Heart left ventricle (tissue), 16 donors: ENCODE measurements at regions not wholly inside any gene's neighbourhood (a gene's known extent, or its start where the extent isn't known, plus 50 kb on each side); places are given as distances from the start of the nearest gene placed in this dataset.

Experiments used
- ATAC-seq, 4 donors: fragments of 200-7000 bp; cut with Tn5 transposase; one replicate each; pipeline ENCODE4 v1.9.1; 2020 to 2022; ENCODE audit warnings: moderate library complexity in 4 of 4, mild to moderate bottlenecking in 3 of 4, moderate number of reproducible peaks in 1 of 4
- DNase-seq, 5 donors: peaks; one replicate each; pipeline ENCODE4 v3.0.0-alpha.2; 2020
- H3K27ac ChIP-seq, 12 donors: fragments of 200-600 bp; sonication (generic) in 4 of 12; one replicate each; pipeline versions ENCODE4 v1.5.0 to v1.8.0; 2016 to 2022; ENCODE audit warnings: mild to moderate bottlenecking in 2 of 12
- H3K27me3 ChIP-seq, 9 donors: fragments of 200-600 bp; sonication (generic) in 2 of 9; one replicate each; pipeline versions ENCODE4 v1.5.1 to v1.8.0; 2016 to 2022; ENCODE audit warnings: mild to moderate bottlenecking in 3 of 9
- H3K36me3 ChIP-seq, 9 donors: fragments of 200-600 bp; sonication (generic) in 2 of 9; one replicate each; pipeline versions ENCODE4 v1.5.0 to v1.8.0; 2018 to 2022; ENCODE audit warnings: mild to moderate bottlenecking in 2 of 9
- H3K4me1 ChIP-seq, 12 donors: fragments of 200-600 bp; sonication (generic) in 4 of 12; one replicate each; pipeline versions ENCODE4 v1.5.0 to v1.8.0; 2016 to 2022; ENCODE audit warnings: mild to moderate bottlenecking in 3 of 12
- H3K4me3 ChIP-seq, 12 donors: fragments of 200-600 bp; sonication (generic) in 4 of 12; one replicate each; pipeline versions ENCODE4 v1.5.0 to v1.8.0; 2017 to 2022; ENCODE audit warnings: mild to moderate bottlenecking in 9 of 12, moderate library complexity in 4 of 12
- H3K9me3 ChIP-seq, 12 donors: fragments of 200-600 bp; sonication (generic) in 4 of 12; one replicate each; pipeline versions ENCODE4 v1.5.0 to v1.8.0; 2016 to 2022; ENCODE audit warnings: mild to moderate bottlenecking in 1 of 12
- CTCF ChIP-seq, 12 donors: fragments of 200-600 bp; sonication (generic) in 4 of 12; IDR thresholded peaks; one replicate each; pipeline versions ENCODE4 v1.5.0 to v1.8.0; 2018 to 2022; ENCODE audit warnings: antibody characterized with exemption in 12 of 12, mild to moderate bottlenecking in 5 of 12
- POLR2A ChIP-seq, 2 donors: fragments of 450-650 bp; IDR thresholded peaks; one replicate each; pipeline ENCODE4 v1.6.1; 2017; ENCODE audit warnings: antibody characterized with exemption in 2 of 2, mild to moderate bottlenecking in 2 of 2, moderate library complexity in 2 of 2
- WGBS, 4 donors: extraction: QIAGEN DNeasy Blood & Tissue Kit in 2 of 4; methylation state at CpG; one replicate each; pipeline versions ENCODE4 v1.1.5 to v1.1.7; 2013 to 2018; 5-methylcytosine and 5-hydroxymethylcytosine counted together
- intact Hi-C, 10 donors: fragments of 100-400 bp; cut with DNase I; formaldehyde crosslinking; loops; one replicate each; pipeline versions ENCODE4 v1.11.1 to v1.14.2; 2022
- donor health status: ischemic (EF 13 %, LVEDD 7.1; RV severe dilation, severe dysfunction).
- donor health status: healthy with polysubstance abuse.
- donor health status: DM: no; HTN: yes; CAD: no.
- donor health status: DM: no; HTN: no; CAD: no.
- donor health status: ischemic (EF 25% LVEDD 6.9; RV normal size, moderate dysfunction).
- donor health status: ischemic (EF 25% LVEDD 5.7; RV mildly dilated, moderate dysfunction).
- donor health status: healthy.
- donor health status: DM: yes; HTN: yes; CAD: no.
- donor health status: ischemic (EF 35%, LVEDD 5.7; RV mildly dilated, moderate dysfunction).
- donor health status: nonischemic (EF 11% LVEDD 7.7; RV severe dilation, severe dysfunction).
- donor health status: DM: yes; HTN: yes; CAD: no.
- donor health status: PGD.
- donor health status: ischemic (EF 29% LVEDD 5.4; RV normal size, mild dysfunction).
- donor health status: nonischemic (EF 23%, LVEDD 6.1; RV moderate dilation, normal function).

- intact Hi-C loops: loop anchor here in 1 of 10 donors (10.0 kb wide), 1 partner anchor 64 kb away; the partner anchor contains the start of gene MID1IP1
- no peaks in the 10 kb centered on the region for H3K36me3 ChIP-seq
- TF ChIP-seq POLR2A (IDR thresholded peaks at IDR 0.05) (no peak), CTCF (IDR thresholded peaks at IDR 0.05) (no peak)
- DNase-seq: no peak
- 83 to 90% (median 87%) methylated on average over 6 of the region's 6 CpGs for WGBS, 4 donors
- H3K4me3 ChIP-seq: no peak overlapping the region
- ATAC-seq: no peak
- peak overlapping the region in 5 of 12 donors; percentile 19 to 55 (median 47) for H3K27ac ChIP-seq
- peaks cover 0 to 9% (median 0%) of the 10 kb centered on the region in 9 donors for H3K27me3 ChIP-seq
- no peaks in the 10 kb centered on the region for H3K9me3 ChIP-seq
- H3K4me1 ChIP-seq: peaks cover 0 to 22% (median 6%) of the 10 kb centered on the region in 12 donors
Measured at GRCh38 chrX:38868321-38868720, 67.1 kb downstream of the MID1IP1 start.

GRCh38 chrX:38868941-38869401, 67.7 kb downstream of the MID1IP1 start:
- Histone ChIP-seq H3K36me3 (no peaks in the 10 kb centered on the region), H3K9me3 (no peaks in the 10 kb centered on the region), H3K4me1 (peaks cover 0 to 20% (median 6%) of the 10 kb centered on the region in 12 donors), H3K27me3 (peaks cover 0 to 9% (median 0%) of the 10 kb centered on the region in 9 donors), H3K27ac (peak overlapping the region in 7 of 12 donors; percentile 15 to 55 (median 41)), H3K4me3 (no peak overlapping the region)
- intact Hi-C loops: loop anchor here in 1 of 10 donors (10.0 kb wide), 1 partner anchor 64 kb away; the partner anchor contains the start of gene MID1IP1
- DNase-seq (peak in 2 of 5 donors; percentile 10 to 28), ATAC-seq (peak; percentile 75 to 90 (median 86))
- WGBS, 4 donors: 30 to 49% (median 37%) methylated on average over 3 of the region's 3 CpGs
- TF ChIP-seq CTCF (IDR thresholded peaks at IDR 0.05) (no peak), POLR2A (IDR thresholded peaks at IDR 0.05) (no peak)

- Histone ChIP-seq H3K27ac (no peak overlapping the region), H3K4me3 (no peak overlapping the region), H3K9me3 (no peaks in the 10 kb centered on the region), H3K27me3 (peaks cover 0 to 9% (median 0%) of the 10 kb centered on the region in 9 donors), H3K4me1 (peaks cover 0 to 20% (median 1%) of the 10 kb centered on the region in 12 donors), H3K36me3 (no peaks in the 10 kb centered on the region)
- DNase-seq (no peak), ATAC-seq (peak in 1 of 4 donors; percentile 31)
- TF ChIP-seq CTCF (IDR thresholded peaks at IDR 0.05) (no peak), POLR2A (IDR thresholded peaks at IDR 0.05) (no peak)
- intact Hi-C loops: no loop called here
- WGBS, 4 donors: 52 to 79% (median 71%) methylated on average over 7 of the region's 7 CpGs
Measured at GRCh38 chrX:38870361-38870895, 69.2 kb downstream of the MID1IP1 start.

GRCh38 chrX:38871129-38872029, 70.1 kb downstream of the MID1IP1 start:
- peaks cover 0 to 20% (median 1%) of the 10 kb centered on the region in 12 donors for H3K4me1 ChIP-seq
- H3K36me3 ChIP-seq: no peaks in the 10 kb centered on the region
- ATAC-seq (no peak), DNase-seq (no peak)
- no peaks in the 10 kb centered on the region for H3K9me3 ChIP-seq
- TF ChIP-seq POLR2A (IDR thresholded peaks at IDR 0.05): no peak
- no peak for TF ChIP-seq CTCF (IDR thresholded peaks at IDR 0.05)
- intact Hi-C loops: no loop called here
- WGBS, 4 donors: 60 to 92% (median 77%) methylated on average over 4 to 5 of the region's 5 CpGs
- peaks cover 0 to 9% (median 0%) of the 10 kb centered on the region in 9 donors for H3K27me3 ChIP-seq
- H3K27ac ChIP-seq: no peak overlapping the region
- H3K4me3 ChIP-seq: no peak overlapping the region
